AG10803 (cell line): ENCODE measurements at regions not wholly inside any gene's neighbourhood (a gene's known extent, or its start where the extent isn't known, plus 50 kb on each side); places are given as distances from the start of the nearest gene placed in this dataset.

Source experiments
- DNase-seq: peaks from one replicate; pipeline ENCODE4 v3.0.0; 2010; ENCODE audit warnings: low read depth
- H3K4me3 ChIP-seq: 2 replicates; pipeline ENCODE4 v1.5.1; 2011; ENCODE audit warnings: mild to moderate bottlenecking, low read length, control low read depth
- CTCF ChIP-seq: conservative IDR thresholded peaks from 2 replicates; pipeline ENCODE4 v1.5.1; 2011; ENCODE audit warnings: mild to moderate bottlenecking, low read length, control low read depth, inconsistent platforms

GRCh38 chr7:113784316-113784715 is 134.5 kb downstream of the PPP1R3A start:
- H3K4me3 ChIP-seq: no peak overlapping the region
- DNase-seq: no peak
- TF ChIP-seq CTCF: no peak

- no peak overlapping the region for H3K4me3 ChIP-seq
- no peak for TF ChIP-seq CTCF
- no peak for DNase-seq
Observed at GRCh38 chr7:113783403-113783802, 135.4 kb downstream of the PPP1R3A start.

GRCh38 chr7:113775804-113776203 is 143.0 kb downstream of the PPP1R3A start:
- H3K4me3 ChIP-seq: no peak overlapping the region
- no peak for TF ChIP-seq CTCF
- no peak for DNase-seq

GRCh38 chr7:113775401-113775800 is 143.4 kb downstream of the PPP1R3A start:
- no peak overlapping the region for H3K4me3 ChIP-seq
- TF ChIP-seq CTCF: no peak
- DNase-seq: no peak

- peak; percentile 68 for TF ChIP-seq CTCF
- peak; percentile 39 for DNase-seq
- no peak overlapping the region for H3K4me3 ChIP-seq
Observed at GRCh38 chr7:113774182-113774807, 144.5 kb downstream of the PPP1R3A start.

GRCh38 chr7:113770146-113770738 is 148.6 kb downstream of the PPP1R3A start:
- no peak for DNase-seq
- H3K4me3 ChIP-seq: no peak overlapping the region
- no peak for TF ChIP-seq CTCF

GRCh38 chr7:113768387-113768786 is 150.4 kb downstream of the PPP1R3A start:
- TF ChIP-seq CTCF: no peak
- no peak overlapping the region for H3K4me3 ChIP-seq
- DNase-seq: no peak
